AG04450 (cell line): ENCODE measurements at regions not wholly inside any gene's neighbourhood (a gene's known extent, or its start where the extent isn't known, plus 50 kb on each side); places are given as distances from the start of the nearest gene placed in this dataset.

Experiments
- CTCF ChIA-PET: fragments of 300-600, 350-600 bp; formaldehyde crosslinking; extraction: SDS; loops from one replicate; lab custom pipeline; 2022; ENCODE audit warnings: antibody characterized with exemption, inconsistent platforms; lab: Charles Lee
- POLR2A ChIA-PET: fragments of 350-600 bp; formaldehyde crosslinking; extraction: SDS; loops from one replicate; lab custom pipeline; 2021; ENCODE audit warnings: antibody characterized with exemption, inconsistent platforms; lab: Yijun Ruan, JAX
- DNase-seq: peaks from one replicate; pipeline ENCODE4 v3.0.0-alpha.2; 2011; ENCODE audit warnings: low read depth, low spot score
- H3K27ac ChIP-seq: one replicate; pipeline ENCODE4 v1.5.1; 2012; ENCODE audit warnings: low read depth, low read length, control low read depth
- H3K27me3 ChIP-seq: one replicate; pipeline ENCODE4 v1.6.0; 2012; ENCODE audit warnings: low read length; ENCODE audit not compliant: control insufficient read depth, insufficient read depth
- H3K4me3 ChIP-seq: 2 replicates; pipeline ENCODE4 v1.5.1; 2011; ENCODE audit warnings: mild to moderate bottlenecking, low read depth, low read length, control low read depth
- H3K9me3 ChIP-seq: 2 replicates; pipeline ENCODE4 v1.5.1; 2012; ENCODE audit warnings: low read length; ENCODE audit not compliant: control insufficient read depth, insufficient read depth
- CTCF ChIP-seq: IDR thresholded peaks from 2 replicates; pipeline ENCODE4 v1.5.1; 2011; ENCODE audit warnings: low read depth, low read length, control low read depth, inconsistent platforms

- CTCF ChIA-PET, result no interaction called here
- no peak overlapping the region for H3K27ac ChIP-seq
- POLR2A ChIA-PET, result no interaction called here
- H3K9me3 ChIP-seq, result no peaks in the 10 kb centered on the region
- H3K4me3 ChIP-seq, result no peak overlapping the region
- H3K27me3 ChIP-seq, result no peaks in the 10 kb centered on the region
- DNase-seq, result no peak
- no peak for TF ChIP-seq CTCF
Observed at GRCh38 chr1:208581667-208582066, 337.5 kb upstream of the PLXNA2 start.

- no peak for TF ChIP-seq CTCF
- CTCF ChIA-PET, result no interaction called here
- H3K4me3 ChIP-seq, result no peak overlapping the region
Observed at GRCh38 chr1:208584167-208584755, 340.1 kb upstream of the PLXNA2 start.

GRCh38 chr1:208587110-208587509 lies 342.9 kb upstream of the PLXNA2 start:
- DNase-seq, result no peak
- TF ChIP-seq CTCF, result no peak
- ChIA-PET CTCF (no interaction called here), POLR2A (no interaction called here)
- Histone ChIP-seq H3K27me3 (no peaks in the 10 kb centered on the region), H3K4me3 (no peak overlapping the region), H3K9me3 (no peaks in the 10 kb centered on the region), H3K27ac (no peak overlapping the region)

More at GRCh38 chr1:208584167-208584755, 340.1 kb upstream of the PLXNA2 start:
- Histone ChIP-seq H3K27ac (no peak overlapping the region), H3K27me3 (no peaks in the 10 kb centered on the region), H3K9me3 (no peaks in the 10 kb centered on the region)
- no peak for DNase-seq
- POLR2A ChIA-PET, result no interaction called here

- no peak for DNase-seq
- H3K4me3 ChIP-seq, result no peak overlapping the region
- TF ChIP-seq CTCF, result no peak
- CTCF ChIA-PET, result no interaction called here
- no peak overlapping the region for H3K27ac ChIP-seq
- H3K9me3 ChIP-seq, result no peaks in the 10 kb centered on the region
- H3K27me3 ChIP-seq, result no peaks in the 10 kb centered on the region
- POLR2A ChIA-PET, result no interaction called here
Observed at GRCh38 chr1:208593306-208594006, 349.3 kb upstream of the PLXNA2 start.

- H3K27me3 ChIP-seq, result no peaks in the 10 kb centered on the region
- ChIA-PET CTCF (no interaction called here), POLR2A (no interaction called here)
- no peak overlapping the region for H3K4me3 ChIP-seq
- no peak for TF ChIP-seq CTCF
- no peak overlapping the region for H3K27ac ChIP-seq
- H3K9me3 ChIP-seq, result no peaks in the 10 kb centered on the region
- no peak for DNase-seq
Observed at GRCh38 chr1:208595236-208595635, 351.1 kb upstream of the PLXNA2 start.
